AG04450 (cell line): ENCODE measurements at regions not wholly inside any gene's neighbourhood (a gene's known extent, or its start where the extent isn't known, plus 50 kb on each side); places are given as distances from the start of the nearest gene placed in this dataset.

Experiments used
- CTCF ChIA-PET: fragments of 300-600, 350-600 bp; formaldehyde crosslinking; extraction: SDS; loops from one replicate; lab custom pipeline; 2022; ENCODE audit warnings: antibody characterized with exemption, inconsistent platforms; lab: Charles Lee
- POLR2A ChIA-PET: fragments of 350-600 bp; formaldehyde crosslinking; extraction: SDS; loops from one replicate; lab custom pipeline; 2021; ENCODE audit warnings: antibody characterized with exemption, inconsistent platforms; lab: Yijun Ruan, JAX
- DNase-seq: peaks from one replicate; pipeline ENCODE4 v3.0.0-alpha.2; 2011; ENCODE audit warnings: low read depth, low spot score
- H3K27ac ChIP-seq: one replicate; pipeline ENCODE4 v1.5.1; 2012; ENCODE audit warnings: low read depth, low read length, control low read depth
- H3K27me3 ChIP-seq: one replicate; pipeline ENCODE4 v1.6.0; 2012; ENCODE audit warnings: low read length; ENCODE audit not compliant: control insufficient read depth, insufficient read depth
- H3K4me3 ChIP-seq: 2 replicates; pipeline ENCODE4 v1.5.1; 2011; ENCODE audit warnings: mild to moderate bottlenecking, low read depth, low read length, control low read depth
- H3K9me3 ChIP-seq: 2 replicates; pipeline ENCODE4 v1.5.1; 2012; ENCODE audit warnings: low read length; ENCODE audit not compliant: control insufficient read depth, insufficient read depth
- TF ChIP-seq, protein P1 (sequence below): IDR thresholded peaks from 2 replicates; pipeline ENCODE4 v1.5.1; 2011; ENCODE audit warnings: low read depth, low read length, control low read depth, inconsistent platforms

DNA sequence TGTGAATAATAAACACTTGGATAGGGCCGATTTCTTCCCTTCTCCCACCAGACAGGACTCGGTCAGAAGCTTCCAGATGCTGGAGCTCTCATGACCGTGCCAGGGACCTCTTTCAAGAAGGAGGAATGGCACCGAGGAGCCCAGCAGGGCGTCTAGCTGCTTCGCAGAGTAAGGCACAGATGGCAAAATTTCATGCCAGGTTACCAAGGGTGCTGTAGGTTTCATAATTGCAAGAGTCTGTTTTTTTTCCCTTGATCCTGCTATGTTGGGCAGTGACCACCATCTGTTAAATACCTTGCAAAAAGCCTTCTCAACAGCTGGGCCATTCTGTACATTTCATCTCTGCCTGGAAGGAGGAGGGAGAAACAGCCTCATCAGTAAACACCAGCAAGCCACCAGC, 111.8 kb downstream of the EDN3 start:
- DNase-seq, result no peak
- TF ChIP-seq, protein P1, sequence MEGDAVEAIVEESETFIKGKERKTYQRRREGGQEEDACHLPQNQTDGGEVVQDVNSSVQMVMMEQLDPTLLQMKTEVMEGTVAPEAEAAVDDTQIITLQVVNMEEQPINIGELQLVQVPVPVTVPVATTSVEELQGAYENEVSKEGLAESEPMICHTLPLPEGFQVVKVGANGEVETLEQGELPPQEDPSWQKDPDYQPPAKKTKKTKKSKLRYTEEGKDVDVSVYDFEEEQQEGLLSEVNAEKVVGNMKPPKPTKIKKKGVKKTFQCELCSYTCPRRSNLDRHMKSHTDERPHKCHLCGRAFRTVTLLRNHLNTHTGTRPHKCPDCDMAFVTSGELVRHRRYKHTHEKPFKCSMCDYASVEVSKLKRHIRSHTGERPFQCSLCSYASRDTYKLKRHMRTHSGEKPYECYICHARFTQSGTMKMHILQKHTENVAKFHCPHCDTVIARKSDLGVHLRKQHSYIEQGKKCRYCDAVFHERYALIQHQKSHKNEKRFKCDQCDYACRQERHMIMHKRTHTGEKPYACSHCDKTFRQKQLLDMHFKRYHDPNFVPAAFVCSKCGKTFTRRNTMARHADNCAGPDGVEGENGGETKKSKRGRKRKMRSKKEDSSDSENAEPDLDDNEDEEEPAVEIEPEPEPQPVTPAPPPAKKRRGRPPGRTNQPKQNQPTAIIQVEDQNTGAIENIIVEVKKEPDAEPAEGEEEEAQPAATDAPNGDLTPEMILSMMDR, result no peak
- ChIA-PET CTCF (no interaction called here), POLR2A (no interaction called here)
- H3K27me3 ChIP-seq, result no peaks in the 10 kb centered on the region
- H3K4me3 ChIP-seq, result no peak overlapping the region
- H3K9me3 ChIP-seq, result no peaks in the 10 kb centered on the region; the same call in 1 of the 2 replicates
- no peak overlapping the region for H3K27ac ChIP-seq

DNA sequence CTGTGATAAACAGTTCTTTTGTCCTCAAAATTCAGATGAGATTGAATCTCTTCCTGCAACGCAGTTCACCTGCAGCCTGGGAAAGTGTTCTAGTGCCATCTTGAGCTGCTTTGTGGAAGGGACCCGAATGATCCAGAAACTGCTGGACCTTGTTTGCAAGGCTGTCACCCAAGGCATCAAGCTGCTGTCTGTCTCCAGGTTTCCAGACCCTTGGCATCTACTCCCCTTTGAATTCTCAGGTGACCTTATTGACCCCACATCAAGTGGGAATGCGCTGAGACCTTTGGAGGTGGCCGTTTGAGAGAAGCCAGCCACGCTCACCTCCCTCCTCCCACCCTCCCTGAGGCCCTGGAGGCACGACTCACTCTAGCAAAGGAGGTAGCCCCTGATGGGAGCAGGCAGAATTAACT, 112.5 kb downstream of the EDN3 start:
- DNase-seq, result no peak
- Histone ChIP-seq H3K9me3 (no peaks in the 10 kb centered on the region; the same call in 1 of the 2 replicates), H3K27me3 (no peaks in the 10 kb centered on the region), H3K27ac (no peak overlapping the region), H3K4me3 (no peak overlapping the region)
- ChIA-PET POLR2A (no interaction called here), CTCF (no interaction called here)
- TF ChIP-seq, protein P1, result no peak

DNA sequence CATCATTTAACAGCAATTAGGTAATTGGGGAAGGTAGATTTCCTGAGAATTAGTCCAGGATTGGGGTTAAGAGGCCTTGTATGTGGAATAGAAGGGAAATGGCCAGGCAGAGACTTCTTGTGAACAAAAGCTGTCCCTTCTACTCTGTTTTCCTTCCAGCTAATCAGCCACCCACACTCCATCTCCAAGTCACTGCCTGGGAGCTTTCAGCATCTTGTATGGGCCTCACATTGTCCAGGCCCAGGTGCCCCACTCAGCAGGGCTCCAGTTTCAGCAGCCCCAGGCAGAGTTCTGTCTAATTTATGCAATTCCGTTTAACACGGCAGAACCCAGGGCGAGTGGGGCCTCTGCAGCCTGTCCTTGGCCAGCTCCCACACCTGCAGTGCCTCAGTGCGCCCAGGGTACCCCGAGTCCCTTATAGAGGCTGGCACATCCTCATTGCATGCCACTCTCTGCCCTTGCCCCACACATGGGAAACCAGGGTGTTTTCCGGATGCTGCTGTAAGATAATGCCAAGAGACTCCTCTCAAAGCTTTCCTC, 113.0 kb downstream of the EDN3 start:
- Histone ChIP-seq H3K27me3 (no peaks in the 10 kb centered on the region), H3K9me3 (no peaks in the 10 kb centered on the region; the same call in 1 of the 2 replicates), H3K4me3 (no peak overlapping the region), H3K27ac (no peak overlapping the region)
- CTCF ChIA-PET, result no interaction called here
- TF ChIP-seq, protein P1, result no peak
- no peak for DNase-seq
- POLR2A ChIA-PET, result no interaction called here

DNA sequence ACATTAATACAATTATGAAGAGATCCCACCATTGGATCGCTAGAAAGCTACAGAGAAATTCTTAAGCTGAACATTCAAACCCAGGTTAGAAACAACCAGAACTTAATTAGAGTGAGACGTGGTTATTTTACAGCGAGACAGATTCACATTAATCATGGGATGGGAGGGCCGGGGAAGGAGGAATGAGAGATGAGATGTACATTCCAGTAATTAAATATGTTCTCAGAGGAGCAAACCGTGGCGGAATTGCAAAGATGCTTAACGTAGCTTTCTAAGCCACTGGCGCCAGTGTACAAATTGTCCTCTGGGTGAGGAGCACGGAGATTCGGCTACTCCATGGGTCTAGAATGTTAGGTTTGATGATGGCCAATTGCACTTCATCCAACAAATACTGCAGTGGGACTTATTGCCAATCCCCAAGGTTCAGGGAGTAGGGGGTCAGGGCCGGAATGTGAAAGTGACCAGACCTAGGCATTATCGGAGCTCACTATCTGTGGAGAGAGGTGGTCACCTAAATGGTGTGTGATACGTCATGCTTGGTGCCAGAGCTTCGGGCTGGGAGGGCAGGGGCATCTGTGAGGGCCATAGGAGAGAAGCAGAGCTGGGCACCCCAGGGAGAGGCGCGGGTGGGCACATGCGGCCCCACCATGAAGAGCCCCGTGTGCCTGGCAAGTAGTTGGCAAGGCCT, 114.7 kb downstream of the EDN3 start:
- no peaks in the 10 kb centered on the region; the same call in 1 of the 2 replicates for H3K9me3 ChIP-seq
- TF ChIP-seq, protein P1, result no peak
- H3K4me3 ChIP-seq, result no peak overlapping the region
- no peaks in the 10 kb centered on the region for H3K27me3 ChIP-seq
- ChIA-PET POLR2A (no interaction called here), CTCF (no interaction called here)
- no peak for DNase-seq
- no peak overlapping the region for H3K27ac ChIP-seq

DNA sequence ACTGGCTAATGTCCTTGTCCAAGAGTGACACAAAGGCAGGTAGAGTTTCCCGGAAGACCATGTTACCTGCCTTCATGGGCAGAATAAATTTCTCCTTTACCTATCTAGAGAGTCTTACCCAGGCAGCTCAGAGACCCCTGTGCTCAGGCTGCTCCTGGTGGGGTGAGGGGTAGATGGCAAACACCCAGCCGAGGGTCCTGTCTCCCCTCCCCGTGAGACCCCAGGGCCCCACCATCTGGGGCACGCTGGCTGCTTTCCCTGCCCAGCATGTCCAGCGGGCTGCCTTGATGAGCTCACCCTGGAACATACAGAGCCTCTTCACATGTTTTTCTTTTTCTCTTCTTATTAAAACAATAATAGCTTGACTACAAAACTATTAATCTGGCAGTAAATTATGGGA, 116.5 kb downstream of the EDN3 start:
- TF ChIP-seq, protein P1, result no peak
- H3K27ac ChIP-seq, result no peak overlapping the region

More for the DNA sequence above, 116.5 kb downstream of the EDN3 start:
- ChIA-PET CTCF (interaction anchor here (0.7 kb wide), 1 partner anchor 195 kb away, joined by 4 read pairs; no protein-coding TSS in a partner anchor), POLR2A (no interaction called here)
- no peak for DNase-seq
- Histone ChIP-seq H3K9me3 (no peaks in the 10 kb centered on the region; the same call in 1 of the 2 replicates), H3K27me3 (no peaks in the 10 kb centered on the region), H3K4me3 (no peak overlapping the region)
